Pancreas (tissue), 10 donors: ENCODE measurements at regions not wholly inside any gene's neighbourhood (a gene's known extent, or its start where the extent isn't known, plus 50 kb on each side); places are given as distances from the start of the nearest gene placed in this dataset.

Source experiments
- ATAC-seq, 4 donors: fragments of 200-7000 bp; cut with Tn5 transposase; one replicate each; pipeline versions ENCODE4 v1.8.0 to v1.9.1; 2020; ENCODE audit warnings: mild to moderate bottlenecking in 4 of 4, moderate library complexity in 4 of 4
- DNase-seq, 6 donors: peaks; one replicate each; pipeline ENCODE4 v3.0.0-alpha.2; 2020
- FAIRE-seq: peaks from 2 replicates; lab custom pipeline; 2012; peaks lifted over from hg19 to GRCh38; lab: Jason Lieb, UNC
- H3K27ac ChIP-seq, 4 donors: fragments of 200-600 bp; sonication (generic); 1 replicate in 3 of 4; 2 replicates in 1 of 4; pipeline versions ENCODE4 v1.5.0 to v1.8.0; 2020
- H3K27me3 ChIP-seq, 4 donors: fragments of 200-600 bp; one replicate each; pipeline ENCODE4 v1.8.0; 2021
- H3K36me3 ChIP-seq, 3 donors: fragments of 200-600 bp; sonication (generic) in 1 of 3; one replicate each; pipeline versions ENCODE4 v1.5.0 to v1.8.0; 2020 to 2021
- H3K4me1 ChIP-seq, 3 donors: fragments of 200-600 bp; one replicate each; pipeline ENCODE4 v1.8.0; 2021
- H3K4me3 ChIP-seq, 4 donors: fragments of 200-600 bp; sonication (generic) in 2 of 4; one replicate each; pipeline versions ENCODE4 v1.5.0 to v1.8.0; 2020 to 2021
- H3K9me3 ChIP-seq, 4 donors: fragments of 200-600 bp; one replicate each; pipeline ENCODE4 v1.8.0; 2021
- CTCF ChIP-seq, 4 donors: fragments of 200-600 bp; sonication (generic) in 3 of 4; IDR thresholded peaks; one replicate each; pipeline versions ENCODE4 v1.5.0 to v1.8.0; 2021; ENCODE audit warnings: antibody characterized with exemption in 4 of 4
- WGBS, 2 donors: extraction: QIAGEN DNeasy Blood & Tissue Kit; methylation state at CpG; one replicate each; pipeline ENCODE4 v1.1.7; 2013; 5-methylcytosine and 5-hydroxymethylcytosine counted together
- intact Hi-C, 3 donors: fragments of 100-400 bp; cut with DNase I; formaldehyde crosslinking; loops; one replicate each; pipeline versions ENCODE4 v1.11.1 to v1.14.2; 2022
- donor health status: healthy with polysubstance abuse.
- donor health status: DM: no; HTN: no; CAD: no; lungs with moderate emphysema.
- donor health status: DM: no; HTN: no; CAD: no.
- donor health status: control.
- donor health status: control.
- donor health status: Bipolar disorder and iron deficiency.
- donor health status: DM: yes; HTN: yes; CAD: no.
- donor health status: DM: no; HTN: no; CAD: no.
- donor health status: DM: no; HTN: no; CAD: no.
- donor health status: DM: yes; HTN: yes; CAD: no.

DNA sequence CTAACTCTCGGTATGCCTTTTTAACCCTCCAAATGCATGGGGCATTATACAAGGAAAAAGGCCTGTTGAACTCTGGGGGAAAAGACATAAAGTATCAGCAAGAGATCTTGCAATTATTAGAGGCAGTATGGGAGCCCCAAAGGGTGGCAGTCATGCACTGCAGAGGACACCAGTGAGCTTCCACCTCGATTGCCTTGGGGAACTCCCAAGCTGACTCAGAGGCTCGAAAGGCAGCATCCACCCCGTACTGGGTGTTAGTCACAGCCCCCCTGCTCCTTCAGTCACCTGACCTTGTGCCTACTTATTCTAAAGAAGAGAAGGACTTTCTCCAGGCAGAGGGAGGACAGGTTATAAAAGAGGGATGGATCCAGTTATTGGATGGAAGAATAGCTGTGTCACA, 781.4 kb upstream of the TMEM132C start:
- DNase-seq (no peak), ATAC-seq (no peak), FAIRE-seq (no peak)
- no peak for TF ChIP-seq CTCF (IDR thresholded peaks at IDR 0.05)
- intact Hi-C loops = no loop called here
- Histone ChIP-seq H3K27me3 (no peaks in the 10 kb centered on the region), H3K36me3 (no peaks in the 10 kb centered on the region), H3K4me3 (no peak overlapping the region), H3K27ac (no peak overlapping the region), H3K9me3 (no peaks in the 10 kb centered on the region), H3K4me1 (peaks cover 0 to 5% (median 0%) of the 10 kb centered on the region in 3 donors)
- 61 to 70% methylated on average over 4 of the region's 4 CpGs for WGBS, 2 donors

DNA sequence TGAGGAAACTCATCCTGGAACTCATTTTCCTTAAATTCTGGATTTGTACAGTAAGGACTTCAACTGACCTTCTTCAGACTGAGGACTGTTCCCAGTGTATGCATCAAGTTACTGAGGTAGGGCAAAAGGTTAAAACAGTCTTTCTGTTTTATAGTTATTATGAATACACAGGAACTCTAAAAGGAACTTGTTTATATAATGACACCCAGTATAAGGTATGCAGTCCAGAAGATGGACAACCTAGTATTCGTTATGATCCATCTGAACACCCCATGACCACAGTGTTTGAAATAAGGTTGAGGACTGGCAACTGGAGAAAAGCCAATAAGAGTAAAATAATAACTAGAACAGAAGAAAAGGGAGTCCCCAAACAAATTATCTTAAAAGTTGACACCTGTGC, 779.9 kb upstream of the TMEM132C start:
- FAIRE-seq (no peak), ATAC-seq (no peak), DNase-seq (no peak)
- Histone ChIP-seq H3K27ac (no peak overlapping the region), H3K27me3 (no peaks in the 10 kb centered on the region), H3K9me3 (no peaks in the 10 kb centered on the region), H3K36me3 (no peaks in the 10 kb centered on the region), H3K4me1 (peaks cover 0 to 5% (median 0%) of the 10 kb centered on the region in 3 donors), H3K4me3 (no peak overlapping the region)
- WGBS, 2 donors = 90 to 92% methylated on average over 1 of the region's 1 CpG
- intact Hi-C loops = no loop called here
- TF ChIP-seq CTCF (IDR thresholded peaks at IDR 0.05) = no peak

- DNase-seq = no peak
- no peak for FAIRE-seq
- ATAC-seq = no peak
- Histone ChIP-seq H3K27ac (no peak overlapping the region), H3K36me3 (no peaks in the 10 kb centered on the region), H3K4me3 (no peak overlapping the region), H3K4me1 (peaks cover 0 to 5% (median 0%) of the 10 kb centered on the region in 3 donors), H3K9me3 (no peaks in the 10 kb centered on the region), H3K27me3 (no peaks in the 10 kb centered on the region)
- no peak for TF ChIP-seq CTCF (IDR thresholded peaks at IDR 0.05)
- intact Hi-C loops = no loop called here
- 19 to 25% methylated on average over 6 of the region's 6 CpGs for WGBS, 2 donors
Observed at GRCh38 chr12:127489061-127489460, 777.9 kb upstream of the TMEM132C start.

DNA sequence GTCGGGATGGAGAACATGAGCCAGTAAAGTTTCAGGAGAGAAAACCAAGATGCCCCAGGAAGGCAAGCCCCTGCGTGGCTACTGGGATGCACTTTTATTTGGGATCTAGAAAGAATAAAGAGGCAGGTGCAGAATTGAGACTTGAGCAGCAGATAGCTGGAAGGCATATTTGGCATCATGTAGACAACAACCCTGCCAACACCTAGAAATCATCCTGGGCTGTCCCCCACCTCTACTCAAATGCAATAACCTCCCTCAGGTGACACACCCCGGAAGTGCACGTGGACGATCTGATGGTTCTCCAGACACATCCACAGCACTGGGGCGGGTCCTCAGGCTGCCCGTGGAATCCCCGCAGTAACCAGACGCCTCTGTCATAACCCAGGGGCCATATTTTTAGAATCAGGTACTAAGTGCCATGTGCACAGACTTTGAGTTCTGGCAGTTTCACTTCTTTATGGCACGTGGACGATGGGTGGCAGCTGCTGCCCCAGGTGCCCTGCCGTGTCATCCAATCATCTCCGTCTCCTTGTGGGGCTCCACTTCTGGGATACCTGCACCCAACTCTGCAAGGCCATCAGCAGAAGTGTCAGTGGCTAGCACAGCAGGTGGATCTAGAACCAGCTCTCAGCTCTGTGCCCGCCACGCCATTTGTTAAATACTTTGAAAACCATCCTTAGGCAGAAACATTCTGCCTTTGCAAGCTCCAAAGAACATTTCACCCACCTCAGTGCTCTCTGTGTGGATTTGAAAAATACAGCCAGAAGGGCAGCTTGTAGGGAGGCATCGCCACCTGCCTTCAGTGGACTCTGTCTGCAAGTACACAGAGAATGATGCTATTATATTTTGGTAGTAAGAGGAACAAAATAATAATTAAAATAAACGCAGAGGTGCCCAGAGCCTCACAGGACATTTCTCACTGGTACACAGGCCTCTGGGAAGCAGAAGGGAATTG, 771.7 kb upstream of the TMEM132C start:
- no peaks in the 10 kb centered on the region for H3K4me1 ChIP-seq
- no peak overlapping the region for H3K4me3 ChIP-seq
- H3K27ac ChIP-seq = no peak overlapping the region
- WGBS, 2 donors = 57 to 81% methylated on average over 17 of the region's 17 CpGs
- intact Hi-C loops = no loop called here
- DNase-seq (no peak), ATAC-seq (no peak), FAIRE-seq (no peak)
- no peaks in the 10 kb centered on the region for H3K9me3 ChIP-seq
- H3K36me3 ChIP-seq = no peaks in the 10 kb centered on the region
- no peak for TF ChIP-seq CTCF (IDR thresholded peaks at IDR 0.05)
- H3K27me3 ChIP-seq = peaks cover 0 to 4% (median 0%) of the 10 kb centered on the region in 4 donors

GRCh38 chr12:127496255-127496654, 770.7 kb upstream of the TMEM132C start:
- TF ChIP-seq CTCF (IDR thresholded peaks at IDR 0.05) = no peak
- Histone ChIP-seq H3K27me3 (peaks cover 0 to 4% (median 0%) of the 10 kb centered on the region in 4 donors), H3K4me3 (no peak overlapping the region), H3K9me3 (no peaks in the 10 kb centered on the region), H3K36me3 (no peaks in the 10 kb centered on the region), H3K27ac (no peak overlapping the region), H3K4me1 (no peaks in the 10 kb centered on the region)
- FAIRE-seq (no peak), ATAC-seq (no peak), DNase-seq (no peak)
- WGBS, 2 donors = 33 to 38% methylated on average over 6 of the region's 6 CpGs
- intact Hi-C loops = no loop called here
